HepG2 (cell line): ENCODE measurements at regions not wholly inside any gene's neighbourhood (a gene's known extent, or its start where the extent isn't known, plus 50 kb on each side); places are given as distances from the start of the nearest gene placed in this dataset.
"Not testable (repeated sequence)": the region's sequence is repeated elsewhere in the genome, so short reads cannot be mapped to it uniquely, and the experiment has no call there.

ENCODE experiments used
- ATF7-NPFF ChIP-seq: sonication (generic); formaldehyde crosslinking; IDR thresholded peaks from 2 replicates; pipeline ENCODE4 v1.8.1; 2023; ENCODE audit warnings: mild to moderate bottlenecking, low read depth, missing genetic modification reagents, moderate library complexity
- CTCF ChIP-seq: sonication (generic); formaldehyde crosslinking; IDR thresholded peaks from 2 replicates; pipeline ENCODE4 v1.5.0; 2020; ENCODE audit warnings: mild to moderate bottlenecking, missing genetic modification reagents, moderate library complexity
- EZH2 ChIP-seq: conservative IDR thresholded peaks from 2 replicates; pipeline ENCODE4 v1.6.1; 2012; ENCODE audit warnings: mild to moderate bottlenecking, low read depth, low read length, moderate library complexity
- NFAT5 ChIP-seq: sonication (generic); formaldehyde crosslinking; IDR thresholded peaks from 2 replicates; pipeline ENCODE4 v1.4.0; 2020; ENCODE audit warnings: missing genetic modification reagents
- PTBP1 ChIP-seq: fragments of 200-400 bp; formaldehyde crosslinking; IDR thresholded peaks from 2 replicates; pipeline ENCODE4 v1.6.1; 2018; ENCODE audit warnings: low read length, low read depth; ENCODE audit not compliant: poor library complexity, severe bottlenecking
- RFX5 ChIP-seq: IDR thresholded peaks from 2 replicates; pipeline ENCODE4 v1.6.1; 2011; ENCODE audit warnings: low read depth, low read length, improper control_type of control experiment
- SRY ChIP-seq: sonication (generic); formaldehyde crosslinking; IDR thresholded peaks from 2 replicates; pipeline ENCODE4 v1.8.0; 2022; ENCODE audit warnings: mild to moderate bottlenecking, missing genetic modification reagents
- TBP ChIP-seq: sonication (generic); formaldehyde crosslinking; IDR thresholded peaks from 2 replicates; pipeline ENCODE4 v1.5.0; 2020; ENCODE audit warnings: missing genetic modification reagents
- TRIM24 ChIP-seq: sonication (generic); formaldehyde crosslinking; IDR thresholded peaks from 2 replicates; pipeline ENCODE4 v1.8.0; 2022; ENCODE audit warnings: mild to moderate bottlenecking, missing genetic modification reagents
- YY1 ChIP-seq: IDR thresholded peaks from 2 replicates; pipeline ENCODE4 v1.6.1; 2011; ENCODE audit warnings: low read length, low read depth, moderate library complexity, mild to moderate bottlenecking; ENCODE audit not compliant: insufficient read depth, insufficient replicate concordance
- ZFP1 ChIP-seq: IDR thresholded peaks from 2 replicates; pipeline ENCODE4 v1.6.1; 2016
- ZFP36L1 ChIP-seq: sonication (generic); formaldehyde crosslinking; IDR thresholded peaks from 2 replicates; pipeline ENCODE4 v1.8.0; 2022; ENCODE audit warnings: mild to moderate bottlenecking, missing genetic modification reagents, moderate library complexity
- ZNF124 ChIP-seq: sonication (generic); formaldehyde crosslinking; IDR thresholded peaks from 2 replicates; pipeline ENCODE4 v1.4.0; 2020; ENCODE audit warnings: missing genetic modification reagents

GRCh38 chr20:53773066-53773791, 179.6 kb upstream of the ZNF217 start:
- TF ChIP-seq ZFP1 (CRISPR knock-in tag), result 0 out of 2 replicates have a peak, but pooled peaks have one; percentile 13
- TF ChIP-seq ZFP36L1 (CRISPR knock-in tag); EZH2; ATF7-NPFF; ZNF124 (CRISPR knock-in tag); CTCF (CRISPR knock-in tag); PTBP1; TBP (CRISPR knock-in tag); YY1; TRIM24 (CRISPR knock-in tag); RFX5; SRY (CRISPR knock-in tag); NFAT5: not testable (repeated sequence)
